SK-N-SH (cell line): ENCODE measurements at regions not wholly inside any gene's neighbourhood (a gene's known extent, or its start where the extent isn't known, plus 50 kb on each side); places are given as distances from the start of the nearest gene placed in this dataset.

Experiments
- EP300 ChIP-seq, 2 experiments: IDR thresholded peaks; 2 replicates each; pipeline versions ENCODE4 v1.4.0 to v1.6.1; 2012; ENCODE audit warnings: borderline replicate concordance in 1 of 2, low read depth in 1 of 2, low read length in 1 of 2
- NRF1 ChIP-seq: IDR thresholded peaks from 2 replicates; pipeline ENCODE4 v1.6.1; 2012; ENCODE audit warnings: low read depth, mild to moderate bottlenecking, low read length
- TF ChIP-seq, protein P1 (sequence below): fragments of 200-600 bp; sonication (generic); IDR thresholded peaks from 2 replicates; pipeline ENCODE4 v1.6.1; 2017; ENCODE audit warnings: antibody characterized with exemption, mild to moderate bottlenecking, moderate library complexity

GRCh38 chr18:39162013-39162827, 1596.6 kb upstream of the CELF4 start:
- TF ChIP-seq EP300 (IDR thresholded peaks at IDR 0.05; ENCODE audit: borderline replicate concordance in 1 of 2, low read depth in 1 of 2, low read length in 1 of 2) (no peak), NRF1 (no peak)
- TF ChIP-seq, protein P1, sequence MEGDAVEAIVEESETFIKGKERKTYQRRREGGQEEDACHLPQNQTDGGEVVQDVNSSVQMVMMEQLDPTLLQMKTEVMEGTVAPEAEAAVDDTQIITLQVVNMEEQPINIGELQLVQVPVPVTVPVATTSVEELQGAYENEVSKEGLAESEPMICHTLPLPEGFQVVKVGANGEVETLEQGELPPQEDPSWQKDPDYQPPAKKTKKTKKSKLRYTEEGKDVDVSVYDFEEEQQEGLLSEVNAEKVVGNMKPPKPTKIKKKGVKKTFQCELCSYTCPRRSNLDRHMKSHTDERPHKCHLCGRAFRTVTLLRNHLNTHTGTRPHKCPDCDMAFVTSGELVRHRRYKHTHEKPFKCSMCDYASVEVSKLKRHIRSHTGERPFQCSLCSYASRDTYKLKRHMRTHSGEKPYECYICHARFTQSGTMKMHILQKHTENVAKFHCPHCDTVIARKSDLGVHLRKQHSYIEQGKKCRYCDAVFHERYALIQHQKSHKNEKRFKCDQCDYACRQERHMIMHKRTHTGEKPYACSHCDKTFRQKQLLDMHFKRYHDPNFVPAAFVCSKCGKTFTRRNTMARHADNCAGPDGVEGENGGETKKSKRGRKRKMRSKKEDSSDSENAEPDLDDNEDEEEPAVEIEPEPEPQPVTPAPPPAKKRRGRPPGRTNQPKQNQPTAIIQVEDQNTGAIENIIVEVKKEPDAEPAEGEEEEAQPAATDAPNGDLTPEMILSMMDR: no peak
